ENCODE measurements at regions not wholly inside any gene's neighbourhood (a gene's known extent, or its start where the extent isn't known, plus 50 kb on each side); places are given as distances from the start of the nearest gene placed in this dataset.

- TF ChIP-seq CTCF (IDR thresholded peaks at IDR 0.05) (no peak), POLR2AphosphoS5 (IDR thresholded peaks at IDR 0.05) (no peak)
Observed at GRCh38 chr7:8937204-8937603, 503.8 kb downstream of the NXPH1 start.
